ENCODE measurements at regions not wholly inside any gene's neighbourhood (a gene's known extent, or its start where the extent isn't known, plus 50 kb on each side); places are given as distances from the start of the nearest gene placed in this dataset.

GRCh38 chr1:57605933-57606332 is 182.1 kb upstream of the DAB1 start:
- TF ChIP-seq, protein P1, sequence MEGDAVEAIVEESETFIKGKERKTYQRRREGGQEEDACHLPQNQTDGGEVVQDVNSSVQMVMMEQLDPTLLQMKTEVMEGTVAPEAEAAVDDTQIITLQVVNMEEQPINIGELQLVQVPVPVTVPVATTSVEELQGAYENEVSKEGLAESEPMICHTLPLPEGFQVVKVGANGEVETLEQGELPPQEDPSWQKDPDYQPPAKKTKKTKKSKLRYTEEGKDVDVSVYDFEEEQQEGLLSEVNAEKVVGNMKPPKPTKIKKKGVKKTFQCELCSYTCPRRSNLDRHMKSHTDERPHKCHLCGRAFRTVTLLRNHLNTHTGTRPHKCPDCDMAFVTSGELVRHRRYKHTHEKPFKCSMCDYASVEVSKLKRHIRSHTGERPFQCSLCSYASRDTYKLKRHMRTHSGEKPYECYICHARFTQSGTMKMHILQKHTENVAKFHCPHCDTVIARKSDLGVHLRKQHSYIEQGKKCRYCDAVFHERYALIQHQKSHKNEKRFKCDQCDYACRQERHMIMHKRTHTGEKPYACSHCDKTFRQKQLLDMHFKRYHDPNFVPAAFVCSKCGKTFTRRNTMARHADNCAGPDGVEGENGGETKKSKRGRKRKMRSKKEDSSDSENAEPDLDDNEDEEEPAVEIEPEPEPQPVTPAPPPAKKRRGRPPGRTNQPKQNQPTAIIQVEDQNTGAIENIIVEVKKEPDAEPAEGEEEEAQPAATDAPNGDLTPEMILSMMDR (IDR thresholded peaks at IDR 0.05; ENCODE audit: borderline replicate concordance, extremely low read depth, low read length, poor library complexity, severe bottlenecking) = no peak
- TF ChIP-seq EZH2 (IDR thresholded peaks at IDR 0.05; ENCODE audit: borderline replicate concordance, low read depth, low read length, severe bottlenecking) = no peak

All from DND-41 (cell line).